Subcutaneous abdominal adipose tissue (tissue), 5 donors: ENCODE measurements at regions not wholly inside any gene's neighbourhood (a gene's known extent, or its start where the extent isn't known, plus 50 kb on each side); places are given as distances from the start of the nearest gene placed in this dataset.

ENCODE experiments used
- H3K27ac ChIP-seq: one replicate; pipeline ENCODE4 v1.7.0; 2013; ENCODE audit warnings: low read depth, mild to moderate bottlenecking, inconsistent platforms, low read length, moderate library complexity
- H3K27me3 ChIP-seq, 5 donors: one replicate each; pipeline ENCODE4 v1.7.0; 2013; ENCODE audit warnings: low read length in 5 of 5, inconsistent platforms in 1 of 5; ENCODE audit not compliant: control insufficient read depth in 5 of 5, insufficient read depth in 4 of 5
- H3K36me3 ChIP-seq, 5 donors: one replicate each; pipeline ENCODE4 v1.7.0; 2013; ENCODE audit warnings: low read length in 5 of 5; ENCODE audit not compliant: control insufficient read depth in 5 of 5, insufficient read depth in 5 of 5
- H3K4me1 ChIP-seq, 5 donors: one replicate each; pipeline ENCODE4 v1.7.0; 2013; ENCODE audit warnings: low read length in 5 of 5, mild to moderate bottlenecking in 3 of 5, moderate library complexity in 1 of 5; ENCODE audit not compliant: control insufficient read depth in 5 of 5, insufficient read depth in 5 of 5
- H3K4me3 ChIP-seq, 5 donors: one replicate each; pipeline ENCODE4 v1.7.0; 2013; ENCODE audit warnings: low read length in 5 of 5, low read depth in 1 of 5
- H3K9ac ChIP-seq, 5 donors: one replicate each; pipeline ENCODE4 v1.7.0; 2013; ENCODE audit warnings: low read length in 5 of 5, mild to moderate bottlenecking in 4 of 5, moderate library complexity in 3 of 5
- H3K9me3 ChIP-seq, 5 donors: one replicate each; pipeline ENCODE4 v1.7.0; 2013; ENCODE audit warnings: low read length in 5 of 5; ENCODE audit not compliant: control insufficient read depth in 5 of 5
- donor health status: healthy.
- donor health status: healthy.
- donor health status: healthy.
- donor health status: healthy.
- donor health status: healthy.

- Histone ChIP-seq H3K27ac (no peak overlapping the region), H3K27me3 (no peaks in the 10 kb centered on the region), H3K9me3 (no peaks in the 10 kb centered on the region)
Observed at GRCh38 chr4:149112109-149112508, 669.9 kb upstream of the NR3C2 start.

GRCh38 chr4:149110481-149110880 is 668.3 kb upstream of the NR3C2 start:
- Histone ChIP-seq H3K4me3 (no peak overlapping the region), H3K27ac (no peak overlapping the region), H3K27me3 (no peaks in the 10 kb centered on the region), H3K4me1 (no peaks in the 10 kb centered on the region), H3K9ac (no peak overlapping the region), H3K9me3 (no peaks in the 10 kb centered on the region), H3K36me3 (no peaks in the 10 kb centered on the region)

More at GRCh38 chr4:149112109-149112508, 669.9 kb upstream of the NR3C2 start:
- no peaks in the 10 kb centered on the region for H3K4me1 ChIP-seq
- no peak overlapping the region for H3K4me3 ChIP-seq
- no peaks in the 10 kb centered on the region for H3K36me3 ChIP-seq
- no peak overlapping the region for H3K9ac ChIP-seq

GRCh38 chr4:149108626-149109025 is 666.4 kb upstream of the NR3C2 start:
- H3K4me1 ChIP-seq: peaks cover 0 to 3% (median 0%) of the 10 kb centered on the region in 5 donors
- H3K27ac ChIP-seq: no peak overlapping the region
- H3K9me3 ChIP-seq: no peaks in the 10 kb centered on the region
- no peak overlapping the region for H3K9ac ChIP-seq
- H3K36me3 ChIP-seq: no peaks in the 10 kb centered on the region
- no peaks in the 10 kb centered on the region for H3K27me3 ChIP-seq
- H3K4me3 ChIP-seq: no peak overlapping the region

- no peak overlapping the region for H3K9ac ChIP-seq
- no peaks in the 10 kb centered on the region for H3K9me3 ChIP-seq
- no peak overlapping the region for H3K27ac ChIP-seq
- peaks cover 0 to 3% (median 0%) of the 10 kb centered on the region in 5 donors for H3K4me1 ChIP-seq
- no peak overlapping the region for H3K4me3 ChIP-seq
- no peaks in the 10 kb centered on the region for H3K36me3 ChIP-seq
- no peaks in the 10 kb centered on the region for H3K27me3 ChIP-seq
Observed at GRCh38 chr4:149102765-149103164, 660.6 kb upstream of the NR3C2 start.

- H3K27me3 ChIP-seq: no peaks in the 10 kb centered on the region
- H3K27ac ChIP-seq: no peak overlapping the region
- no peaks in the 10 kb centered on the region for H3K36me3 ChIP-seq
- H3K4me3 ChIP-seq: no peak overlapping the region
- H3K4me1 ChIP-seq: peaks cover 0 to 3% (median 0%) of the 10 kb centered on the region in 5 donors
- peaks cover 0 to 4% (median 0%) of the 10 kb centered on the region in 5 donors for H3K9me3 ChIP-seq
- no peak overlapping the region for H3K9ac ChIP-seq
Observed at GRCh38 chr4:149101649-149102048, 659.4 kb upstream of the NR3C2 start.

- Histone ChIP-seq H3K27ac (no peak overlapping the region), H3K9ac (no peak overlapping the region), H3K36me3 (no peaks in the 10 kb centered on the region), H3K4me3 (no peak overlapping the region), H3K4me1 (peaks cover 0 to 7% (median 2%) of the 10 kb centered on the region in 5 donors), H3K9me3 (peaks cover 0 to 4% (median 0%) of the 10 kb centered on the region in 5 donors), H3K27me3 (no peaks in the 10 kb centered on the region)
Observed at GRCh38 chr4:149095811-149096210, 653.6 kb upstream of the NR3C2 start.

GRCh38 chr4:149095001-149095400 is 652.8 kb upstream of the NR3C2 start:
- Histone ChIP-seq H3K9ac (no peak overlapping the region), H3K4me3 (no peak overlapping the region), H3K27ac (no peak overlapping the region), H3K9me3 (peaks cover 0 to 4% (median 0%) of the 10 kb centered on the region in 5 donors), H3K27me3 (no peaks in the 10 kb centered on the region), H3K36me3 (no peaks in the 10 kb centered on the region), H3K4me1 (peaks cover 0 to 7% (median 2%) of the 10 kb centered on the region in 5 donors)

- H3K4me3 ChIP-seq: no peak overlapping the region
- no peak overlapping the region for H3K27ac ChIP-seq
- no peaks in the 10 kb centered on the region for H3K9me3 ChIP-seq
- no peaks in the 10 kb centered on the region for H3K27me3 ChIP-seq
- H3K36me3 ChIP-seq: no peaks in the 10 kb centered on the region
- H3K4me1 ChIP-seq: peaks cover 0 to 10% (median 9%) of the 10 kb centered on the region in 5 donors
- no peak overlapping the region for H3K9ac ChIP-seq
Observed at GRCh38 chr4:149084144-149084543, 641.9 kb upstream of the NR3C2 start.

GRCh38 chr4:149077181-149077580 is 635.0 kb upstream of the NR3C2 start:
- Histone ChIP-seq H3K9ac (no peak overlapping the region), H3K36me3 (no peaks in the 10 kb centered on the region), H3K9me3 (no peaks in the 10 kb centered on the region), H3K27me3 (no peaks in the 10 kb centered on the region), H3K4me3 (no peak overlapping the region), H3K27ac (no peak overlapping the region), H3K4me1 (no peaks in the 10 kb centered on the region)

GRCh38 chr4:149076401-149076800 is 634.2 kb upstream of the NR3C2 start:
- no peaks in the 10 kb centered on the region for H3K4me1 ChIP-seq
- H3K9ac ChIP-seq: no peak overlapping the region
- no peaks in the 10 kb centered on the region for H3K27me3 ChIP-seq
- no peak overlapping the region for H3K27ac ChIP-seq
- H3K36me3 ChIP-seq: no peaks in the 10 kb centered on the region
- H3K9me3 ChIP-seq: no peaks in the 10 kb centered on the region
- H3K4me3 ChIP-seq: no peak overlapping the region

GRCh38 chr4:149072384-149072783 is 630.2 kb upstream of the NR3C2 start:
- no peak overlapping the region for H3K27ac ChIP-seq
- H3K4me1 ChIP-seq: no peaks in the 10 kb centered on the region
- H3K9me3 ChIP-seq: no peaks in the 10 kb centered on the region

More at GRCh38 chr4:149072384-149072783, 630.2 kb upstream of the NR3C2 start:
- Histone ChIP-seq H3K4me3 (no peak overlapping the region), H3K36me3 (no peaks in the 10 kb centered on the region), H3K27me3 (no peaks in the 10 kb centered on the region), H3K9ac (no peak overlapping the region)
